ENCODE measurements at regions not wholly inside any gene's neighbourhood (a gene's known extent, or its start where the extent isn't known, plus 50 kb on each side); places are given as distances from the start of the nearest gene placed in this dataset.

- H3K27me3 ChIP-seq = no peaks in the 10 kb centered on the region
- H3K27ac ChIP-seq = no peak overlapping the region
- intact Hi-C loops (cut with DNase I) = no loop called here
- no peaks in the 10 kb centered on the region for H3K36me3 ChIP-seq
- WGBS, 4 donors = 73 to 83% (median 76%) methylated on average over 1 of the region's 1 CpG
- no peaks in the 10 kb centered on the region for H3K9me3 ChIP-seq
- no peak overlapping the region for H3K4me3 ChIP-seq
- ATAC-seq (no peak), DNase-seq (no peak)
- H3K4me1 ChIP-seq = peaks cover 0 to 31% (median 6%) of the 10 kb centered on the region in 12 donors
- TF ChIP-seq CTCF (IDR thresholded peaks at IDR 0.05) = no peak
- TF ChIP-seq POLR2A (IDR thresholded peaks at IDR 0.05) = no peak
These were observed 299.2 kb upstream of the MGAT5 start for GRCh38 chr2:133954636-133955035.

GRCh38 chr2:133955169-133955568 lies 298.7 kb upstream of the MGAT5 start:
- no peak for DNase-seq
- Histone ChIP-seq H3K4me3 (no peak overlapping the region), H3K9me3 (no peaks in the 10 kb centered on the region), H3K4me1 (peaks cover 0 to 26% (median 6%) of the 10 kb centered on the region in 12 donors), H3K27ac (no peak overlapping the region), H3K36me3 (no peaks in the 10 kb centered on the region), H3K27me3 (no peaks in the 10 kb centered on the region)
- intact Hi-C loops (cut with DNase I) = no loop called here
- no peak for TF ChIP-seq POLR2A (IDR thresholded peaks at IDR 0.05)
- no peak for TF ChIP-seq CTCF (IDR thresholded peaks at IDR 0.05)
- no peak for ATAC-seq
- 47 to 56% (median 51%) methylated on average over 3 of the region's 3 CpGs for WGBS, 4 donors

GRCh38 chr2:133956434-133956935 lies 297.4 kb upstream of the MGAT5 start:
- peak overlapping the region in 1 of 12 donors; percentile 4 for H3K27ac ChIP-seq
- no peak for DNase-seq
- no peaks in the 10 kb centered on the region for H3K36me3 ChIP-seq
- intact Hi-C loops (cut with DNase I) = no loop called here
- 38 to 65% (median 55%) methylated on average over 4 of the region's 4 CpGs for WGBS, 4 donors
- peak in 2 of 4 donors; percentile 8 to 30 for ATAC-seq
- peaks cover 0 to 2% (median 0%) of the 10 kb centered on the region in 9 donors for H3K27me3 ChIP-seq
- H3K4me1 ChIP-seq = peaks cover 0 to 24% (median 6%) of the 10 kb centered on the region in 12 donors
- no peaks in the 10 kb centered on the region for H3K9me3 ChIP-seq
- no peak overlapping the region for H3K4me3 ChIP-seq
- TF ChIP-seq CTCF (IDR thresholded peaks at IDR 0.05) = no peak
- TF ChIP-seq POLR2A (IDR thresholded peaks at IDR 0.05) = no peak

- Histone ChIP-seq H3K27ac (peak overlapping the region in 3 of 12 donors; percentile 9 to 43 (median 30)), H3K4me1 (peaks cover 0 to 17% (median 2%) of the 10 kb centered on the region in 12 donors), H3K27me3 (peaks cover 0 to 2% (median 0%) of the 10 kb centered on the region in 9 donors), H3K4me3 (no peak overlapping the region), H3K36me3 (no peaks in the 10 kb centered on the region), H3K9me3 (no peaks in the 10 kb centered on the region)
- TF ChIP-seq POLR2A (IDR thresholded peaks at IDR 0.05) (no peak), CTCF (IDR thresholded peaks at IDR 0.05) (no peak)
- ATAC-seq (peak in 1 of 4 donors; percentile 63), DNase-seq (no peak)
- intact Hi-C loops (cut with DNase I) = no loop called here
- WGBS, 4 donors = 32 to 46% (median 38%) methylated on average over 5 to 6 of the region's 6 CpGs
These were observed 296.0 kb upstream of the MGAT5 start for GRCh38 chr2:133957724-133958480.
